Trophoblast cell (in vitro differentiated cells and primary cell): ENCODE measurements at regions not wholly inside any gene's neighbourhood (a gene's known extent, or its start where the extent isn't known, plus 50 kb on each side); places are given as distances from the start of the nearest gene placed in this dataset.

Experiments
- DNase-seq, 2 donors: peaks; one replicate each; pipeline ENCODE4 v3.0.0-alpha.2; 2016
- H2AFZ ChIP-seq: 2 replicates; pipeline ENCODE4 v1.6.1; 2013; ENCODE audit warnings: low read length, moderate library complexity, mild to moderate bottlenecking; ENCODE audit not compliant: insufficient read depth, poor library complexity
- H2AK5ac ChIP-seq: 2 replicates; pipeline ENCODE4 v1.6.1; 2013; ENCODE audit warnings: mild to moderate bottlenecking, low read length
- H2BK120ac ChIP-seq: 2 replicates; pipeline ENCODE4 v1.6.1; 2013; ENCODE audit warnings: low read length, mild to moderate bottlenecking, moderate library complexity; ENCODE audit not compliant: insufficient read depth, poor library complexity
- H2BK12ac ChIP-seq: 2 replicates; pipeline ENCODE4 v1.6.1; 2013; ENCODE audit warnings: mild to moderate bottlenecking, low read length, moderate library complexity
- H2BK5ac ChIP-seq: 2 replicates; pipeline ENCODE4 v1.6.1; 2013; ENCODE audit warnings: low read length, low read depth, moderate library complexity, mild to moderate bottlenecking; ENCODE audit not compliant: poor library complexity
- H3K14ac ChIP-seq: 2 replicates; pipeline ENCODE4 v1.6.1; 2013; ENCODE audit warnings: mild to moderate bottlenecking, low read length
- H3K18ac ChIP-seq: 2 replicates; pipeline ENCODE4 v1.6.1; 2013; ENCODE audit warnings: mild to moderate bottlenecking, low read length
- H3K23ac ChIP-seq: 2 replicates; pipeline ENCODE4 v1.6.1; 2013; ENCODE audit warnings: low read length
- H3K27ac ChIP-seq: 2 replicates; pipeline ENCODE4 v1.5.1; 2013; ENCODE audit warnings: low read depth, mild to moderate bottlenecking, inconsistent platforms, low read length, moderate library complexity
- H3K27me3 ChIP-seq: 2 replicates; pipeline ENCODE4 v1.6.1; 2013; ENCODE audit warnings: inconsistent platforms, mild to moderate bottlenecking, low read length, moderate library complexity; ENCODE audit not compliant: insufficient read depth
- H3K36me3 ChIP-seq, 2 experiments: 1 replicate in 1 of 2; 2 replicates in 1 of 2; pipeline ENCODE4 v1.6.1; 2013; ENCODE audit warnings: low read length in 2 of 2, mild to moderate bottlenecking in 2 of 2, moderate library complexity in 1 of 2; ENCODE audit not compliant: insufficient read depth in 2 of 2, control insufficient read depth in 1 of 2
- H3K4ac ChIP-seq: 2 replicates; pipeline ENCODE4 v1.6.1; 2013; ENCODE audit warnings: low read depth, mild to moderate bottlenecking, low read length, moderate library complexity
- H3K4me1 ChIP-seq, 2 experiments: 1 replicate in 1 of 2; 2 replicates in 1 of 2; pipeline ENCODE4 v1.6.1; 2013; ENCODE audit warnings: low read length in 2 of 2, mild to moderate bottlenecking in 2 of 2, moderate library complexity in 1 of 2; ENCODE audit not compliant: insufficient read depth in 2 of 2, control insufficient read depth in 1 of 2
- H3K4me2 ChIP-seq: 2 replicates; pipeline ENCODE4 v1.6.1; 2013; ENCODE audit warnings: inconsistent platforms, mild to moderate bottlenecking, low read length, moderate library complexity
- H3K4me3 ChIP-seq: 2 replicates; pipeline ENCODE4 v1.5.1; 2013; ENCODE audit warnings: mild to moderate bottlenecking, low read depth, low read length, inconsistent platforms
- H3K79me1 ChIP-seq: one replicate; pipeline ENCODE4 v1.6.1; 2013; ENCODE audit warnings: low read length
- H3K79me2 ChIP-seq: 2 replicates; pipeline ENCODE4 v1.6.1; 2013; ENCODE audit warnings: low read length, mild to moderate bottlenecking; ENCODE audit not compliant: control insufficient read depth, insufficient read depth, poor library complexity
- H3K9ac ChIP-seq: 2 replicates; pipeline ENCODE4 v1.6.1; 2013; ENCODE audit warnings: mild to moderate bottlenecking, low read length
- H3K9me3 ChIP-seq: 2 replicates; pipeline ENCODE4 v1.6.1; 2013; ENCODE audit warnings: low read depth, mild to moderate bottlenecking, control low read depth, inconsistent platforms, low read length; ENCODE audit not compliant: insufficient read depth
- H4K12ac ChIP-seq: 2 replicates; pipeline ENCODE4 v1.6.1; 2013; ENCODE audit warnings: low read depth, mild to moderate bottlenecking, low read length, moderate library complexity
- H4K8ac ChIP-seq: 2 replicates; pipeline ENCODE4 v1.6.1; 2013; ENCODE audit warnings: low read depth, mild to moderate bottlenecking, low read length, moderate library complexity
- H4K91ac ChIP-seq: one replicate; pipeline ENCODE4 v1.6.1; 2013; ENCODE audit warnings: low read depth, mild to moderate bottlenecking, low read length, moderate library complexity
- WGBS: extraction: QIAGEN DNeasy Blood & Tissue Kit; methylation state at CpG from one replicate; pipeline ENCODE4 v1.1.7; 2013; ENCODE audit warnings: missing lambda C conversion rate; ENCODE audit not compliant: insufficient read length, insufficient coverage; ENCODE audit errors: extremely low coverage; 5-methylcytosine and 5-hydroxymethylcytosine counted together

DNA sequence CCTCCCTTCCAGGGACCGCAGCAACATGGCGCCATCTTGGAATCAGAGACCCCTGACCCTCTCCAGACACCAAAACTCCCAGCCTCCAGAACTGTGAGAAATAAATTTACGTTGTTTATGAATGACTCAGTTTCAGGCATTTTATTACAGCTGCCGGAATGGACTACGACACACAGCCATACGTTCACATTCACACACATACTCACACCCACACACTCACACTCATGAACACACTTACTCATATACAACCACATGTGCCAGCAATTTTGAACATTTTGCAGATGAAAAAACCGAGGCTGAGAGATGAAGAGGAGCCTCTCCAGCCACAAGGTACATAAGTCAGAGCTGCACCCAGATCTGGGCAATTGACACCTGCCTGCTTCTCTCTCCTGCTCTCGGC lies 151.0 kb upstream of the RAB4A start:
- Histone ChIP-seq H3K9me3 (peaks cover 9% of the 10 kb centered on the region), H2BK12ac (no peak overlapping the region), H4K8ac (no peak overlapping the region), H2AFZ (no peak overlapping the region), H3K27me3 (no peaks in the 10 kb centered on the region), H2BK120ac (no peak overlapping the region), H3K18ac (no peak overlapping the region), H3K4me2 (no peak overlapping the region), H3K36me3 (no peaks in the 10 kb centered on the region), H4K91ac (no peak overlapping the region), H3K14ac (no peak overlapping the region), H3K23ac (no peak overlapping the region), H4K12ac (no peak overlapping the region), H3K9ac (no peak overlapping the region), H3K4ac (no peak overlapping the region), H3K4me1 (peaks cover 5 to 7% of the 10 kb centered on the region in 2 experiments), H3K79me2 (no peaks in the 10 kb centered on the region), H2BK5ac (no peak overlapping the region), H3K4me3 (no peak overlapping the region), H3K27ac (no peak overlapping the region), H2AK5ac (no peak overlapping the region), H3K79me1 (peaks cover 4% of the 10 kb centered on the region)
- no CpG with 5 or more reads among the region's 8 CpGs for WGBS
- DNase-seq: no peak

GRCh38 chr1:229121845-229122436 lies 149.0 kb upstream of the RAB4A start:
- no peaks in the 10 kb centered on the region for H3K36me3 ChIP-seq
- H3K23ac ChIP-seq: no peak overlapping the region
- no peak overlapping the region for H3K4ac ChIP-seq
- H2AK5ac ChIP-seq: no peak overlapping the region
- no peak overlapping the region for H2BK5ac ChIP-seq
- peaks cover 0 to 2% of the 10 kb centered on the region in 2 experiments for H3K4me1 ChIP-seq
- no peak overlapping the region for H3K4me2 ChIP-seq
- no peak overlapping the region for H2BK120ac ChIP-seq
- no peak overlapping the region for H3K4me3 ChIP-seq
- H4K12ac ChIP-seq: no peak overlapping the region
- H3K18ac ChIP-seq: no peak overlapping the region
- peaks cover 9% of the 10 kb centered on the region for H3K9me3 ChIP-seq
- no peak overlapping the region for H3K27ac ChIP-seq
- no peak overlapping the region for H2AFZ ChIP-seq
- H3K79me2 ChIP-seq: no peaks in the 10 kb centered on the region
- H3K9ac ChIP-seq: no peak overlapping the region
- no CpG with 5 or more reads among the region's 11 CpGs for WGBS
- no peak for DNase-seq
- H4K8ac ChIP-seq: no peak overlapping the region
- no peaks in the 10 kb centered on the region for H3K27me3 ChIP-seq
- no peak overlapping the region for H2BK12ac ChIP-seq
- no peak overlapping the region for H4K91ac ChIP-seq
- no peak overlapping the region for H3K14ac ChIP-seq
- peaks cover 2% of the 10 kb centered on the region for H3K79me1 ChIP-seq

GRCh38 chr1:229122606-229123005 lies 148.3 kb upstream of the RAB4A start:
- no peak overlapping the region for H2BK120ac ChIP-seq
- no peak overlapping the region for H3K14ac ChIP-seq
- H3K18ac ChIP-seq: no peak overlapping the region
- no peak overlapping the region for H4K8ac ChIP-seq
- no peak for DNase-seq
- no peak overlapping the region for H2BK12ac ChIP-seq
- H3K27ac ChIP-seq: no peak overlapping the region
- H3K4me3 ChIP-seq: no peak overlapping the region
- H4K91ac ChIP-seq: no peak overlapping the region
- H3K9me3 ChIP-seq: peaks cover 9% of the 10 kb centered on the region
- no peaks in the 10 kb centered on the region for H3K79me2 ChIP-seq
- peaks cover 0 to 2% of the 10 kb centered on the region in 2 experiments for H3K4me1 ChIP-seq
- H4K12ac ChIP-seq: no peak overlapping the region
- H3K4me2 ChIP-seq: no peak overlapping the region
- no peak overlapping the region for H2BK5ac ChIP-seq
- H3K79me1 ChIP-seq: peaks cover 2% of the 10 kb centered on the region
- no peak overlapping the region for H2AFZ ChIP-seq
- no peak overlapping the region for H3K4ac ChIP-seq
- H3K9ac ChIP-seq: no peak overlapping the region
- no peak overlapping the region for H3K23ac ChIP-seq
- H3K27me3 ChIP-seq: no peaks in the 10 kb centered on the region
- H2AK5ac ChIP-seq: no peak overlapping the region
- H3K36me3 ChIP-seq: no peaks in the 10 kb centered on the region
- no CpG with 5 or more reads among the region's 6 CpGs for WGBS

GRCh38 chr1:229124116-229124515 lies 146.8 kb upstream of the RAB4A start:
- no CpG with 5 or more reads among the region's 1 CpG for WGBS
- no peak overlapping the region for H4K91ac ChIP-seq

More at GRCh38 chr1:229124116-229124515, 146.8 kb upstream of the RAB4A start:
- Histone ChIP-seq H4K8ac (no peak overlapping the region), H3K4me3 (no peak overlapping the region), H3K4me1 (no peaks in the 10 kb centered on the region), H3K4ac (no peak overlapping the region), H3K27me3 (no peaks in the 10 kb centered on the region), H3K27ac (no peak overlapping the region), H3K79me2 (no peaks in the 10 kb centered on the region), H2BK12ac (no peak overlapping the region), H2BK120ac (no peak overlapping the region), H3K36me3 (no peaks in the 10 kb centered on the region), H2BK5ac (no peak overlapping the region), H3K4me2 (no peak overlapping the region), H3K9ac (no peak overlapping the region), H2AFZ (no peak overlapping the region), H3K9me3 (peaks cover 6% of the 10 kb centered on the region), H3K14ac (no peak overlapping the region), H3K79me1 (peaks cover 2% of the 10 kb centered on the region), H4K12ac (no peak overlapping the region), H3K23ac (no peak overlapping the region), H2AK5ac (no peak overlapping the region), H3K18ac (no peak overlapping the region)
- DNase-seq: no peak
